ENCODE measurements at regions not wholly inside any gene's neighbourhood (a gene's known extent, or its start where the extent isn't known, plus 50 kb on each side); places are given as distances from the start of the nearest gene placed in this dataset.

- H3K9me3 ChIP-seq (ENCODE audit: low read length): no peaks in the 10 kb centered on the region
- no peaks in the 10 kb centered on the region for H3K36me3 ChIP-seq (ENCODE audit: insufficient read depth, low read length)
- H3K9ac ChIP-seq (ENCODE audit: low read length): no peak overlapping the region
- H3K27ac ChIP-seq (ENCODE audit: low read depth, low read length, poor library complexity, severe bottlenecking): no peak overlapping the region
- H4K20me1 ChIP-seq (ENCODE audit: insufficient read depth, low read length): no peaks in the 10 kb centered on the region
- no peaks in the 10 kb centered on the region for H3K9me2 ChIP-seq (ENCODE audit: low read depth, low read length)
- H2AFZ ChIP-seq (ENCODE audit: low read length): no peak overlapping the region
- no peaks in the 10 kb centered on the region for H3K4me1 ChIP-seq (ENCODE audit: insufficient read depth, low read length, severe bottlenecking)
- TF ChIP-seq CTCF (IDR thresholded peaks at IDR 0.05; ENCODE audit: low read length): no peak
- no peak for TF ChIP-seq EZH2 (IDR thresholded peaks at IDR 0.05; ENCODE audit: borderline replicate concordance, low read length)
- no peaks in the 10 kb centered on the region for H3K27me3 ChIP-seq (ENCODE audit: insufficient read depth, low read length)
- no peaks in the 10 kb centered on the region for H3F3A ChIP-seq (ENCODE audit: insufficient read depth, low read length)
- H3K4me2 ChIP-seq (ENCODE audit: low read length): no peak overlapping the region
- no peaks in the 10 kb centered on the region for H3K79me2 ChIP-seq (ENCODE audit: insufficient read depth, low read length)
- no peak overlapping the region for H3K4me3 ChIP-seq (ENCODE audit: low read depth, low read length, poor library complexity, severe bottlenecking)
These were observed 175.2 kb downstream of the KCNJ2 start for GRCh38 chr17:70344386-70345060.

DNA sequence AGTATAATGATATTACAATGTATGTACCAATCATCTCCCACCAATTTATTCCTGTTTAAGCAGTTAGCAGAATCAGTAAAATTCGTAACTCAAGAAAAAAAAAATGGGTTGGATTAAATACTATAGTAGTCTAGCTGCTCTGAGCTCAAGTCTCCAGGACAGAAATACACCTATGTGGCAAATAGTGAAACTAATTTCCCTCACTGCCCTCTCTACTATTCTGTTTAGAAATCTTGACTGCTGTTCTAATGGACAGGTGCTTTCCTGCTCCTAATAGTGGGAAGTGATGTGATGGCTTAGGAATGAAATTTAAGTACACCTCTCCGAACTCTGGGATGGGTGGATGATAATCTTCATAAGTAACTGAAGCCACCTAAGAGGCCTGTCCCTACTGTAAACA is 175.7 kb downstream of the KCNJ2 start:
- no peaks in the 10 kb centered on the region for H3F3A ChIP-seq (ENCODE audit: insufficient read depth, low read length)
- no peak overlapping the region for H2AFZ ChIP-seq (ENCODE audit: low read length)
- H3K9me3 ChIP-seq (ENCODE audit: low read length): no peaks in the 10 kb centered on the region
- no peaks in the 10 kb centered on the region for H4K20me1 ChIP-seq (ENCODE audit: insufficient read depth, low read length)
- no peak overlapping the region for H3K4me3 ChIP-seq (ENCODE audit: low read depth, low read length, poor library complexity, severe bottlenecking)
- no peaks in the 10 kb centered on the region for H3K4me1 ChIP-seq (ENCODE audit: insufficient read depth, low read length, severe bottlenecking)
- H3K27ac ChIP-seq (ENCODE audit: low read depth, low read length, poor library complexity, severe bottlenecking): no peak overlapping the region
- H3K36me3 ChIP-seq (ENCODE audit: insufficient read depth, low read length): no peaks in the 10 kb centered on the region
- H3K9me2 ChIP-seq (ENCODE audit: low read depth, low read length): no peaks in the 10 kb centered on the region
- TF ChIP-seq EZH2 (IDR thresholded peaks at IDR 0.05; ENCODE audit: borderline replicate concordance, low read length) (no peak), CTCF (IDR thresholded peaks at IDR 0.05; ENCODE audit: low read length) (no peak)
- no peak overlapping the region for H3K9ac ChIP-seq (ENCODE audit: low read length)
- H3K79me2 ChIP-seq (ENCODE audit: insufficient read depth, low read length): no peaks in the 10 kb centered on the region
- H3K27me3 ChIP-seq (ENCODE audit: insufficient read depth, low read length): no peaks in the 10 kb centered on the region
- no peak overlapping the region for H3K4me2 ChIP-seq (ENCODE audit: low read length)

DNA sequence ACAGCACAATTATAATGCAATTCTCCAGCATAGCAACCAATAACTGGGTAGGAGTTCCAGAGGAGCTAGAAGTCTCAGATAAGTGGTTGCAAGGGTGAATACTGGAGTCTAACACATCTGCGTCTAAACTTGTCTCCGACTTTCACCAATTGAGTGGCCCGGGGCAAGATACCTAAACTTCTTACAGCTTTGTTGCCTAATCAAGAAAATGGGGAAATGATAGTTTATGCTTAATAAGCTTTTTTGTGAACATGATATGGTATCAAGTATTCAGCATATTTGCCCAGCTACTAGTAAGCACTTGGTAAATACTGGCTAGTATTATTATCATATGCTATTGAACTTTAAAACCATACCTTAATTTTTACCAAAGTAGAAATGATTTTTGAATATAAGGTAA is 183.5 kb downstream of the KCNJ2 start:
- Histone ChIP-seq H4K20me1 (ENCODE audit: insufficient read depth, low read length) (no peaks in the 10 kb centered on the region), H3K9ac (ENCODE audit: low read length) (no peak overlapping the region), H3K27me3 (ENCODE audit: insufficient read depth, low read length) (no peaks in the 10 kb centered on the region), H3K9me2 (ENCODE audit: low read depth, low read length) (no peaks in the 10 kb centered on the region), H3K4me1 (ENCODE audit: insufficient read depth, low read length, severe bottlenecking) (no peaks in the 10 kb centered on the region), H3K4me2 (ENCODE audit: low read length) (no peak overlapping the region), H3K4me3 (ENCODE audit: low read depth, low read length, poor library complexity, severe bottlenecking) (no peak overlapping the region), H2AFZ (ENCODE audit: low read length) (no peak overlapping the region), H3F3A (ENCODE audit: insufficient read depth, low read length) (no peaks in the 10 kb centered on the region), H3K27ac (ENCODE audit: low read depth, low read length, poor library complexity, severe bottlenecking) (no peak overlapping the region), H3K9me3 (ENCODE audit: low read length) (no peaks in the 10 kb centered on the region), H3K36me3 (ENCODE audit: insufficient read depth, low read length) (no peaks in the 10 kb centered on the region), H3K79me2 (ENCODE audit: insufficient read depth, low read length) (no peaks in the 10 kb centered on the region)
- TF ChIP-seq EZH2 (IDR thresholded peaks at IDR 0.05; ENCODE audit: borderline replicate concordance, low read length): no peak
- no peak for TF ChIP-seq CTCF (IDR thresholded peaks at IDR 0.05; ENCODE audit: low read length)

Data from OCI-LY1 (cell line).